ENCODE measurements at regions not wholly inside any gene's neighbourhood (a gene's known extent, or its start where the extent isn't known, plus 50 kb on each side); places are given as distances from the start of the nearest gene placed in this dataset.

DNA sequence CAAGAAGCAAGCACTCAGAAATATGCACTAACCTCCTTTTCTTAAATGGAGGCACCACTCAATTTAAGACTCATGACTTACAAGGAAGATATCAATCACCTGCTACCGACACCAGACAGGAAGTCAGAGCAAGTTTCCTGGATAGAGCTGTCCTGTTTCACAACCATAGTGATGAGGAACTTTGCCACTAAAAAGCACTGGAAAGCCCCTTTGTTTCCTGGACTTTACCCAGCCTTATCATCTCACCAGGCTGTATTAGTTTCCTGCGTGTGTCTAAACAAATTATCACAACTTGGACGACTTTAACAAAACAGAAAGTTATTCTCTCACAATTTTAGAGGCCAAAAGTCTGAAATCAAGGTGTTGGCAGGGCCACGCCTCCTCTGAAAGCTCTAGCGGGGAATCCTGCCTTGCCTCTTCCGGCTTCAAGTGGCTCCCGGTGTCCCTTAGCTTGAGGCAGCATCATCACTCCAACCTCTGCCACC is 253.8 kb upstream of the STXBP5 start (continued):
- TF ChIP-seq, protein P1, sequence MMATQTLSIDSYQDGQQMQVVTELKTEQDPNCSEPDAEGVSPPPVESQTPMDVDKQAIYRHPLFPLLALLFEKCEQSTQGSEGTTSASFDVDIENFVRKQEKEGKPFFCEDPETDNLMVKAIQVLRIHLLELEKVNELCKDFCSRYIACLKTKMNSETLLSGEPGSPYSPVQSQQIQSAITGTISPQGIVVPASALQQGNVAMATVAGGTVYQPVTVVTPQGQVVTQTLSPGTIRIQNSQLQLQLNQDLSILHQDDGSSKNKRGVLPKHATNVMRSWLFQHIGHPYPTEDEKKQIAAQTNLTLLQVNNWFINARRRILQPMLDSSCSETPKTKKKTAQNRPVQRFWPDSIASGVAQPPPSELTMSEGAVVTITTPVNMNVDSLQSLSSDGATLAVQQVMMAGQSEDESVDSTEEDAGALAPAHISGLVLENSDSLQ (IDR thresholded peaks at IDR 0.05), result peak; percentile 75
- TF ChIP-seq ESRRA (IDR thresholded peaks at IDR 0.05; ENCODE audit: low read length) (no peak), NFYA (IDR thresholded peaks at IDR 0.05; ENCODE audit: borderline replicate concordance, low read depth, low read length) (no peak), MEF2A (IDR thresholded peaks at IDR 0.05; ENCODE audit: insufficient read depth, low read depth, low read length) (no peak), TCF7 (IDR thresholded peaks at IDR 0.05; ENCODE audit: borderline replicate concordance) (no peak), BACH1 (IDR thresholded peaks at IDR 0.05; ENCODE audit: borderline replicate concordance) (no peak), SREBF2 (IDR thresholded peaks at IDR 0.05; ENCODE audit: low read length) (no peak)
- TF ChIP-seq, protein P2, sequence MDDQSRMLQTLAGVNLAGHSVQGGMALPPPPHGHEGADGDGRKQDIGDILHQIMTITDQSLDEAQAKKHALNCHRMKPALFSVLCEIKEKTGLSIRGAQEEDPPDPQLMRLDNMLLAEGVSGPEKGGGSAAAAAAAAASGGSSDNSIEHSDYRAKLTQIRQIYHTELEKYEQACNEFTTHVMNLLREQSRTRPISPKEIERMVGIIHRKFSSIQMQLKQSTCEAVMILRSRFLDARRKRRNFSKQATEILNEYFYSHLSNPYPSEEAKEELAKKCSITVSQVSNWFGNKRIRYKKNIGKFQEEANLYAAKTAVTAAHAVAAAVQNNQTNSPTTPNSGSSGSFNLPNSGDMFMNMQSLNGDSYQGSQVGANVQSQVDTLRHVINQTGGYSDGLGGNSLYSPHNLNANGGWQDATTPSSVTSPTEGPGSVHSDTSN (IDR thresholded peaks at IDR 0.05; ENCODE audit: insufficient replicate concordance, low read depth, low read length), result peak; percentile 48
- TF ChIP-seq, protein P3, sequence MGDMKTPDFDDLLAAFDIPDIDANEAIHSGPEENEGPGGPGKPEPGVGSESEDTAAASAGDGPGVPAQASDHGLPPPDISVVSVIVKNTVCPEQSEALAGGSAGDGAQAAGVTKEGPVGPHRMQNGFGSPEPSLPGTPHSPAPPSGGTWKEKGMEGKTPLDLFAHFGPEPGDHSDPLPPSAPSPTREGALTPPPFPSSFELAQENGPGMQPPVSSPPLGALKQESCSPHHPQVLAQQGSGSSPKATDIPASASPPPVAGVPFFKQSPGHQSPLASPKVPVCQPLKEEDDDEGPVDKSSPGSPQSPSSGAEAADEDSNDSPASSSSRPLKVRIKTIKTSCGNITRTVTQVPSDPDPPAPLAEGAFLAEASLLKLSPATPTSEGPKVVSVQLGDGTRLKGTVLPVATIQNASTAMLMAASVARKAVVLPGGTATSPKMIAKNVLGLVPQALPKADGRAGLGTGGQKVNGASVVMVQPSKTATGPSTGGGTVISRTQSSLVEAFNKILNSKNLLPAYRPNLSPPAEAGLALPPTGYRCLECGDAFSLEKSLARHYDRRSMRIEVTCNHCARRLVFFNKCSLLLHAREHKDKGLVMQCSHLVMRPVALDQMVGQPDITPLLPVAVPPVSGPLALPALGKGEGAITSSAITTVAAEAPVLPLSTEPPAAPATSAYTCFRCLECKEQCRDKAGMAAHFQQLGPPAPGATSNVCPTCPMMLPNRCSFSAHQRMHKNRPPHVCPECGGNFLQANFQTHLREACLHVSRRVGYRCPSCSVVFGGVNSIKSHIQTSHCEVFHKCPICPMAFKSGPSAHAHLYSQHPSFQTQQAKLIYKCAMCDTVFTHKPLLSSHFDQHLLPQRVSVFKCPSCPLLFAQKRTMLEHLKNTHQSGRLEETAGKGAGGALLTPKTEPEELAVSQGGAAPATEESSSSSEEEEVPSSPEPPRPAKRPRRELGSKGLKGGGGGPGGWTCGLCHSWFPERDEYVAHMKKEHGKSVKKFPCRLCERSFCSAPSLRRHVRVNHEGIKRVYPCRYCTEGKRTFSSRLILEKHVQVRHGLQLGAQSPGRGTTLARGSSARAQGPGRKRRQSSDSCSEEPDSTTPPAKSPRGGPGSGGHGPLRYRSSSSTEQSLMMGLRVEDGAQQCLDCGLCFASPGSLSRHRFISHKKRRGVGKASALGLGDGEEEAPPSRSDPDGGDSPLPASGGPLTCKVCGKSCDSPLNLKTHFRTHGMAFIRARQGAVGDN (IDR thresholded peaks at IDR 0.05), result no peak

Data from GM12878 (cell line).